GM12873 (cell line): ENCODE measurements at regions not wholly inside any gene's neighbourhood (a gene's known extent, or its start where the extent isn't known, plus 50 kb on each side); places are given as distances from the start of the nearest gene placed in this dataset.

Experiments
- CTCF ChIP-seq: IDR thresholded peaks from 2 replicates; pipeline ENCODE4 v1.5.1; 2012; ENCODE audit warnings: low read depth, mild to moderate bottlenecking, moderate library complexity, low read length, control low read depth; ENCODE audit not compliant: insufficient read depth; ENCODE audit errors: missing control alignments

- no peak for TF ChIP-seq CTCF
Measured at GRCh38 chr2:4424153-4424552, 720.8 kb downstream of the DCDC2C start.

GRCh38 chr2:4427083-4427482, 723.7 kb downstream of the DCDC2C start:
- no peak for TF ChIP-seq CTCF

- no peak for TF ChIP-seq CTCF
Measured at GRCh38 chr2:4445821-4446220, 742.4 kb downstream of the DCDC2C start.

GRCh38 chr2:4454907-4455306, 751.5 kb downstream of the DCDC2C start:
- TF ChIP-seq CTCF = no peak

- TF ChIP-seq CTCF = no peak
Measured at GRCh38 chr2:4455486-4456155, 752.2 kb downstream of the DCDC2C start.

GRCh38 chr2:4464634-4465266, 761.4 kb downstream of the DCDC2C start:
- TF ChIP-seq CTCF = no peak

GRCh38 chr2:4465671-4466070, 762.3 kb downstream of the DCDC2C start:
- no peak for TF ChIP-seq CTCF
